Kidney (tissue), 13 donors: ENCODE measurements at regions not wholly inside any gene's neighbourhood (a gene's known extent, or its start where the extent isn't known, plus 50 kb on each side); places are given as distances from the start of the nearest gene placed in this dataset.

Experiments
- DNase-seq, 5 donors: peaks; one replicate each; pipeline ENCODE4 v3.0.0-alpha.2; 2013 to 2020
- FAIRE-seq: peaks from 2 replicates; lab custom pipeline; 2012; peaks lifted over from hg19 to GRCh38; lab: Jason Lieb, UNC
- H3K27ac ChIP-seq, 2 donors: one replicate each; pipeline ENCODE4 v1.7.0; 2013; ENCODE audit warnings: low read depth in 2 of 2, low read length in 2 of 2, inconsistent platforms in 1 of 2
- H3K27me3 ChIP-seq: one replicate; pipeline ENCODE4 v1.7.1; 2013; ENCODE audit warnings: low read length, inconsistent platforms; ENCODE audit not compliant: control insufficient read depth, insufficient read depth
- H3K36me3 ChIP-seq, 3 donors: one replicate each; pipeline versions ENCODE4 v1.7.0 to v1.7.1; 2013; ENCODE audit warnings: low read length in 3 of 3, control low read depth in 1 of 3, inconsistent platforms in 1 of 3; ENCODE audit not compliant: insufficient read depth in 3 of 3, control insufficient read depth in 2 of 3
- H3K4me1 ChIP-seq, 3 donors: one replicate each; pipeline versions ENCODE4 v1.7.0 to v1.7.1; 2013; ENCODE audit warnings: low read length in 3 of 3, inconsistent platforms in 1 of 3, low read depth in 1 of 3; ENCODE audit not compliant: control insufficient read depth in 2 of 3, insufficient read depth in 2 of 3
- H3K4me3 ChIP-seq, 3 donors: one replicate each; pipeline versions ENCODE4 v1.7.0 to v1.8.1; 2013; ENCODE audit warnings: low read length in 3 of 3, control low read depth in 1 of 3, inconsistent platforms in 1 of 3
- H3K9ac ChIP-seq, 3 donors: one replicate each; pipeline versions ENCODE4 v1.7.0 to v1.7.1; 2013; ENCODE audit warnings: low read length in 3 of 3, control low read depth in 1 of 3, inconsistent platforms in 1 of 3
- H3K9me3 ChIP-seq, 3 donors: one replicate each; pipeline versions ENCODE4 v1.7.0 to v1.7.1; 2013; ENCODE audit warnings: low read length in 3 of 3, control low read depth in 1 of 3, inconsistent platforms in 1 of 3; ENCODE audit not compliant: control insufficient read depth in 2 of 3, insufficient read depth in 1 of 3
- intact Hi-C: fragments of 100-400 bp; cut with DNase I; formaldehyde crosslinking; loops from one replicate; pipeline ENCODE4 v1.11.1; 2022
- TF ChIP-seq, protein P1 (sequence below): IDR thresholded peaks from 3 replicates; pipeline ENCODE4 v1.5.1; 2012; ENCODE audit warnings: mild to moderate bottlenecking, moderate library complexity, borderline replicate concordance; ENCODE audit not compliant: insufficient read depth; ENCODE audit errors: extremely low read depth
- donor health status: control.
- donor health status: control.
- donor health status: control.
- donor health status: control.
- donor health status: control.
- donor health status: DM: yes; HTN: yes; CAD: no.
- donor health status: Normal renal cell carcinoma (clear cell type).

- TF ChIP-seq, protein P1, sequence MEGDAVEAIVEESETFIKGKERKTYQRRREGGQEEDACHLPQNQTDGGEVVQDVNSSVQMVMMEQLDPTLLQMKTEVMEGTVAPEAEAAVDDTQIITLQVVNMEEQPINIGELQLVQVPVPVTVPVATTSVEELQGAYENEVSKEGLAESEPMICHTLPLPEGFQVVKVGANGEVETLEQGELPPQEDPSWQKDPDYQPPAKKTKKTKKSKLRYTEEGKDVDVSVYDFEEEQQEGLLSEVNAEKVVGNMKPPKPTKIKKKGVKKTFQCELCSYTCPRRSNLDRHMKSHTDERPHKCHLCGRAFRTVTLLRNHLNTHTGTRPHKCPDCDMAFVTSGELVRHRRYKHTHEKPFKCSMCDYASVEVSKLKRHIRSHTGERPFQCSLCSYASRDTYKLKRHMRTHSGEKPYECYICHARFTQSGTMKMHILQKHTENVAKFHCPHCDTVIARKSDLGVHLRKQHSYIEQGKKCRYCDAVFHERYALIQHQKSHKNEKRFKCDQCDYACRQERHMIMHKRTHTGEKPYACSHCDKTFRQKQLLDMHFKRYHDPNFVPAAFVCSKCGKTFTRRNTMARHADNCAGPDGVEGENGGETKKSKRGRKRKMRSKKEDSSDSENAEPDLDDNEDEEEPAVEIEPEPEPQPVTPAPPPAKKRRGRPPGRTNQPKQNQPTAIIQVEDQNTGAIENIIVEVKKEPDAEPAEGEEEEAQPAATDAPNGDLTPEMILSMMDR, result no peak
- intact Hi-C loops, result no loop called here
- H3K9ac ChIP-seq, result no peak overlapping the region
- H3K4me1 ChIP-seq, result no peaks in the 10 kb centered on the region
- H3K36me3 ChIP-seq, result no peaks in the 10 kb centered on the region
- H3K9me3 ChIP-seq, result peaks cover 0 to 2% (median 0%) of the 10 kb centered on the region in 3 donors
- no peak overlapping the region for H3K27ac ChIP-seq
- DNase-seq (no peak), FAIRE-seq (no peak)
- no peak overlapping the region for H3K4me3 ChIP-seq
- H3K27me3 ChIP-seq, result no peaks in the 10 kb centered on the region
Observed at GRCh38 chr17:74153456-74153810, 50.0 kb upstream of the RPL38 start.
